ENCODE measurements at regions not wholly inside any gene's neighbourhood (a gene's known extent, or its start where the extent isn't known, plus 50 kb on each side); places are given as distances from the start of the nearest gene placed in this dataset.

DNA sequence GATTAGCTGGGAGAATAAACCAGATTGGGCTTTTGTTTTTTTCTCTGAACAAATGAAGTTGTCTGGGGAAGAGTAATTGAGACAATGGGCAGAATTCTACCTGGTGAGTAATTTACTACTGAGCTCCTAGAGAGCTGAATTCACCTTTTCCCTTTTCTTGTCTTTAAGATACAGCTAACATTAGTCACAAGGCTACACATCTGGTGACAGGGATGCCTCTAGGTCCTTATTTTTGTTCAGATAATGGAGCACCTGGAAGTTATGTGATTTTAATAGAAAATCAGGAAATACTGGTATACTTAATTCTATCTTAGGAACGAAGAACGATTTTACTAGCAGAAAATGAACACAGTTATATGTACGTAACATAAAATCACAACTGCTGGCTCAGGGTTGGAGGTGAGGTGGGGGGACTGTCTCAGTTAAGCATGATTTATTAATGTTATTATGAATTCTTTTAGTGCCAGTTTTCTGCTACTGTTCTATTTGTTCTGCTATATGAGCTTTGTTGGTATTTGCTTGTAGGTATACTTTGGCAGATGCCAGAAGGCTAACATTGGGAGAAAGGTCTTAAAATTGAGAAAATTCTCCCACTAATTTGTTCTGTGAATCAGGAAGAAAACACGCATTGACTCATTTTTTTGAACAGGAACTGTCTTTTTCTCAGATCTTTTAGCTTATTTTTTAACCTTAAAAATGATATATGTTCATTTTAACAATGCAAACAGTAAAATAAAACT, 482.7 kb upstream of the RGS6 start:
- Histone ChIP-seq H3K4me3 (no peak overlapping the region), H3K27ac (peak overlapping the region; percentile 26), H4K20me1 (ENCODE audit: insufficient read depth) (peaks cover 5% of the 10 kb centered on the region; the same call in 1 of the 2 replicates), H3K9me2 (ENCODE audit: insufficient read depth) (no peaks in the 10 kb centered on the region), H3K4me1 (replicated peaks; ENCODE audit: insufficient read depth) (0 out of 2 replicates have a peak, but pooled peaks cover 7% of the 10 kb centered on the region), H2AFZ (no peak overlapping the region), H3K4me2 (no peak overlapping the region), H3K9me3 (ENCODE audit: insufficient read depth, low read depth) (no peaks in the 10 kb centered on the region), H3K27me3 (ENCODE audit: insufficient read depth, low read depth) (no peaks in the 10 kb centered on the region), H3K79me2 (ENCODE audit: low read depth) (peaks cover 64% of the 10 kb centered on the region), H3F3A (ENCODE audit: insufficient read depth, low read depth) (peaks cover 32% of the 10 kb centered on the region), H3K36me3 (ENCODE audit: low read depth) (no peaks in the 10 kb centered on the region; the same call in 1 of the 2 replicates)
- DNase-seq = no peak
- intact Hi-C loops (cut with micrococcal nuclease; ENCODE audit: unreplicated experiment) = no loop called here
- CTCF ChIA-PET = no interaction called here
- POLR2A ChIA-PET (ENCODE audit: unreplicated experiment) = interaction anchor here (0.6 kb wide), 1 partner anchor 105 kb away, joined by 3 read pairs; no protein-coding TSS in a partner anchor
- TF ChIP-seq, protein P1, sequence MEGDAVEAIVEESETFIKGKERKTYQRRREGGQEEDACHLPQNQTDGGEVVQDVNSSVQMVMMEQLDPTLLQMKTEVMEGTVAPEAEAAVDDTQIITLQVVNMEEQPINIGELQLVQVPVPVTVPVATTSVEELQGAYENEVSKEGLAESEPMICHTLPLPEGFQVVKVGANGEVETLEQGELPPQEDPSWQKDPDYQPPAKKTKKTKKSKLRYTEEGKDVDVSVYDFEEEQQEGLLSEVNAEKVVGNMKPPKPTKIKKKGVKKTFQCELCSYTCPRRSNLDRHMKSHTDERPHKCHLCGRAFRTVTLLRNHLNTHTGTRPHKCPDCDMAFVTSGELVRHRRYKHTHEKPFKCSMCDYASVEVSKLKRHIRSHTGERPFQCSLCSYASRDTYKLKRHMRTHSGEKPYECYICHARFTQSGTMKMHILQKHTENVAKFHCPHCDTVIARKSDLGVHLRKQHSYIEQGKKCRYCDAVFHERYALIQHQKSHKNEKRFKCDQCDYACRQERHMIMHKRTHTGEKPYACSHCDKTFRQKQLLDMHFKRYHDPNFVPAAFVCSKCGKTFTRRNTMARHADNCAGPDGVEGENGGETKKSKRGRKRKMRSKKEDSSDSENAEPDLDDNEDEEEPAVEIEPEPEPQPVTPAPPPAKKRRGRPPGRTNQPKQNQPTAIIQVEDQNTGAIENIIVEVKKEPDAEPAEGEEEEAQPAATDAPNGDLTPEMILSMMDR (conservative IDR thresholded peaks at IDR 0.05) = no peak
- no peak for TF ChIP-seq EZH2 (IDR thresholded peaks at IDR 0.05; ENCODE audit: low read depth)
- BruUV-seq (replicated peaks) = no TSS peak

DNA sequence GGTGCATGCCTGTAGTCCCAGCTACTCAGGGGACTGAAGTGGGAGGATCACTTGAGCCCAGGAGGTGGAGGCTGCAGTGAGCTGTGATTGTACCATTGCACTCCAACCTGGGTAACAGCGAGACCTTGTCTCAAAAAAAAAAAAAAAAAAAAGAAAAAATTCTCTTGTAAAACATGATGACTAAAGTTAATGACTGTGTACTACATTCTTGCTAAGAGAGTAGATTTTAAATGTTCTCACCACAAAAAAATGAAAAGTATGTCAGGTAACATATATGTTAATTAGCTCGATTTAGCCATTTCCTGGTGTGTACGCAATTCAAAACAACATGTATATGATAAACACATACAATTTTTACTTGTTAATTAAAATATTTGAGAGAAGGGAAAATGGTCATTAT, 480.7 kb upstream of the RGS6 start:
- H3F3A ChIP-seq (ENCODE audit: insufficient read depth, low read depth) = peaks cover 32% of the 10 kb centered on the region
- no peaks in the 10 kb centered on the region; the same call in 1 of the 2 replicates for H3K36me3 ChIP-seq (ENCODE audit: low read depth)
- H2AFZ ChIP-seq = no peak overlapping the region
- POLR2A ChIA-PET (ENCODE audit: unreplicated experiment) = no interaction called here
- H3K9me3 ChIP-seq (ENCODE audit: insufficient read depth, low read depth) = no peaks in the 10 kb centered on the region
- BruUV-seq (replicated peaks) = no TSS peak
- 0 out of 2 replicates have a peak, but pooled peaks cover 7% of the 10 kb centered on the region for H3K4me1 ChIP-seq (replicated peaks; ENCODE audit: insufficient read depth)
- no peak overlapping the region for H3K4me3 ChIP-seq
- no peak overlapping the region for H3K4me2 ChIP-seq
- H3K27me3 ChIP-seq (ENCODE audit: insufficient read depth, low read depth) = no peaks in the 10 kb centered on the region
- H3K79me2 ChIP-seq (ENCODE audit: low read depth) = peaks cover 72% of the 10 kb centered on the region
- H3K27ac ChIP-seq = no peak overlapping the region
- intact Hi-C loops (cut with micrococcal nuclease; ENCODE audit: unreplicated experiment) = no loop called here
- TF ChIP-seq EZH2 (IDR thresholded peaks at IDR 0.05; ENCODE audit: low read depth) = no peak
- TF ChIP-seq, protein P1 (conservative IDR thresholded peaks at IDR 0.05) = no peak
- CTCF ChIA-PET = no interaction called here
- peaks cover 22% of the 10 kb centered on the region for H4K20me1 ChIP-seq (ENCODE audit: insufficient read depth)
- H3K9me2 ChIP-seq (ENCODE audit: insufficient read depth) = no peaks in the 10 kb centered on the region
- DNase-seq = peak in 1 of 2 experiments; percentile 36

DNA sequence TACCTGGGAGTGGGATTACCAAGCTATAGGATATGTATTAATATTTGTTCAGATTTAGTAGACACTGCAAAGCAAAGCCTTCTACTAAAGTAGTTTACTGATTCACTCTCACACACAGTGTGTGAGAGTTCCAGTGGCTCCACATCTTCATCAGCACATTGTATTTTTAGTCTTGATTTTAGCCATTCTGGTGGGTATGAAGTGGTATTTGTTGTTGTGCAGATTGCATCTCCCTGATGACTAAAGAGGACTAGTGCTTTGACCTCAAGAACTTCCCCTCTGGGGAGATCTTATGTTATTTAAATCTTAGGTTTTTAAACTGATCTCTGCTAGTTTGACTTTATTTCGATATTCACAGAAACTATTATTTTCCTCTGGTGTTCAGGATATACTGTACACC, 479.7 kb upstream of the RGS6 start:
- Histone ChIP-seq H3K4me2 (no peak overlapping the region), H3K27ac (0 out of 2 replicates have a peak overlapping the region, but pooled peaks have one; percentile 3), H3K9me3 (ENCODE audit: insufficient read depth, low read depth) (no peaks in the 10 kb centered on the region), H4K20me1 (ENCODE audit: insufficient read depth) (peaks cover 32% of the 10 kb centered on the region), H3K36me3 (ENCODE audit: low read depth) (no peaks in the 10 kb centered on the region; the same call in 1 of the 2 replicates), H3K27me3 (ENCODE audit: insufficient read depth, low read depth) (no peaks in the 10 kb centered on the region), H3K79me2 (ENCODE audit: low read depth) (peaks cover 75% of the 10 kb centered on the region), H3K4me3 (no peak overlapping the region), H3K9me2 (ENCODE audit: insufficient read depth) (no peaks in the 10 kb centered on the region), H3K4me1 (replicated peaks; ENCODE audit: insufficient read depth) (0 out of 2 replicates have a peak, but pooled peaks cover 7% of the 10 kb centered on the region), H2AFZ (no peak overlapping the region), H3F3A (ENCODE audit: insufficient read depth, low read depth) (peaks cover 33% of the 10 kb centered on the region)
- ChIA-PET CTCF (no interaction called here), POLR2A (ENCODE audit: unreplicated experiment) (interaction anchor here (0.6 kb wide), 1 partner anchor 33 kb away, joined by 3 read pairs; no protein-coding TSS in a partner anchor)
- no TSS peak for BruUV-seq (replicated peaks)
- intact Hi-C loops (cut with micrococcal nuclease; ENCODE audit: unreplicated experiment) = no loop called here
- DNase-seq = no peak
- TF ChIP-seq, protein P1 (conservative IDR thresholded peaks at IDR 0.05) = no peak
- no peak for TF ChIP-seq EZH2 (IDR thresholded peaks at IDR 0.05; ENCODE audit: low read depth)

All from PC-9 (cell line).